Omental fat pad (tissue), 3 donors: ENCODE measurements at regions not wholly inside any gene's neighbourhood (a gene's known extent, or its start where the extent isn't known, plus 50 kb on each side); places are given as distances from the start of the nearest gene placed in this dataset.

Experiments
- ATAC-seq: fragments of 150-250 bp; one replicate; pipeline ENCODE4 v1.9.1; 2016; ENCODE audit warnings: mild to moderate bottlenecking, moderate library complexity; ENCODE audit not compliant: low FRiP score
- DNase-seq: peaks from one replicate; pipeline ENCODE4 v3.0.0-alpha.2; 2019; ENCODE audit warnings: low spot score
- TF ChIP-seq, protein P1 (sequence below), 3 donors: fragments of 450-650 bp; IDR thresholded peaks; one replicate each; pipeline ENCODE4 v1.5.1; 2016 to 2017; ENCODE audit warnings: antibody characterized with exemption in 3 of 3, mild to moderate bottlenecking in 3 of 3, moderate library complexity in 2 of 3

DNA sequence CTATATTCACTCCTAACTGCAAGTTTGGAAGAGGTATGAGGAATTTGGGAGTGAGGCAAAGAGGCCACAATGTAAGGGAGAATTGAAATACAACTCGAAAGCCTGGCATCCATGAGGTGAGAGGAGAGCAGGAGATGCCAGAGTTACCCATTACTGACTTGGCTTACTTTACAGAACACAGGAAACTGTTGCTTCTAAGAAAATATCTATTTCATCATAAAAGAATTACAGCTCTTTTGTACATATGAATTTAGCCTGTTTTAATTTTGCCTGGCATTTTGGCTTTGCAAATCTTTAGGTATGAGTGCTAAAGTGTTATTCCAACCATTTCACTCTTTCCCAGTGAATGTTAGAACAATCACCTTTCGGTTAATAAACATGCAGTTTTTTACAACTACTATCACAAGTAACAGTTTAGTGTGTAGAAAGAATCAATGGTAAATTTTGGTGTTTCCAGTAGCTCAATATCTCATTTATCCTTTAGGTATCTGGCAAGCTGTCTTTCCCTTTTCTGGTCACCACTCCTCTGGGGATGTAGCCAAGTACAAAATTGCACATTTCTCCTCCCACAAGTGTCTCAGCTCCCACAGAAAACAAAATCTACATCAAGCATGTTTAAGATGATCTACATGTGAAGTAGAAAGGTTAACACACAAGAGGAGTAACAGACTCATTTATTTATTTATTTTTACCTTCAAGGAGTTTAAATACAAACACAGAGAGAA is 196.6 kb upstream of the DCN start:
- DNase-seq (no peak), ATAC-seq (no peak)
- TF ChIP-seq, protein P1, sequence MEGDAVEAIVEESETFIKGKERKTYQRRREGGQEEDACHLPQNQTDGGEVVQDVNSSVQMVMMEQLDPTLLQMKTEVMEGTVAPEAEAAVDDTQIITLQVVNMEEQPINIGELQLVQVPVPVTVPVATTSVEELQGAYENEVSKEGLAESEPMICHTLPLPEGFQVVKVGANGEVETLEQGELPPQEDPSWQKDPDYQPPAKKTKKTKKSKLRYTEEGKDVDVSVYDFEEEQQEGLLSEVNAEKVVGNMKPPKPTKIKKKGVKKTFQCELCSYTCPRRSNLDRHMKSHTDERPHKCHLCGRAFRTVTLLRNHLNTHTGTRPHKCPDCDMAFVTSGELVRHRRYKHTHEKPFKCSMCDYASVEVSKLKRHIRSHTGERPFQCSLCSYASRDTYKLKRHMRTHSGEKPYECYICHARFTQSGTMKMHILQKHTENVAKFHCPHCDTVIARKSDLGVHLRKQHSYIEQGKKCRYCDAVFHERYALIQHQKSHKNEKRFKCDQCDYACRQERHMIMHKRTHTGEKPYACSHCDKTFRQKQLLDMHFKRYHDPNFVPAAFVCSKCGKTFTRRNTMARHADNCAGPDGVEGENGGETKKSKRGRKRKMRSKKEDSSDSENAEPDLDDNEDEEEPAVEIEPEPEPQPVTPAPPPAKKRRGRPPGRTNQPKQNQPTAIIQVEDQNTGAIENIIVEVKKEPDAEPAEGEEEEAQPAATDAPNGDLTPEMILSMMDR (IDR thresholded peaks at IDR 0.05) = no peak

DNA sequence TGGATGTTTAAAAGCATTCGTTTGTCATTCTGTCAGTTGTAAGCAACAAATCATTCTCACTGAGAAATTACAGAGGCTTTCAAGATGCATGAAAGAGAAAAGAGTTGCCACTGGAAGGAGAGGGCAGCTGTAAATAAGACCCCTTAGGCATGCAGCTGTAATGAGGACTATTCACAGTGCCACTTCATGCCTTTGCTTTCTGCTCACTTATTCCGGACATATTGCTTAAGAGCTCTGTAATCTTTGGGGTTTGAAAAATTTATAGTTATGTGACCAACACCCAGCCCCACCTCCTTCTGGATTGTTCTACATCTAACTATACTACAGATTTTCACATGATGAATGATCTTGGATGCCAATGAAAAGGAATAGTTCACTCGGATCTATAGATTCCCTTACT is 194.8 kb upstream of the DCN start:
- no peak for ATAC-seq
- TF ChIP-seq, protein P1 (IDR thresholded peaks at IDR 0.05) = no peak

DNA sequence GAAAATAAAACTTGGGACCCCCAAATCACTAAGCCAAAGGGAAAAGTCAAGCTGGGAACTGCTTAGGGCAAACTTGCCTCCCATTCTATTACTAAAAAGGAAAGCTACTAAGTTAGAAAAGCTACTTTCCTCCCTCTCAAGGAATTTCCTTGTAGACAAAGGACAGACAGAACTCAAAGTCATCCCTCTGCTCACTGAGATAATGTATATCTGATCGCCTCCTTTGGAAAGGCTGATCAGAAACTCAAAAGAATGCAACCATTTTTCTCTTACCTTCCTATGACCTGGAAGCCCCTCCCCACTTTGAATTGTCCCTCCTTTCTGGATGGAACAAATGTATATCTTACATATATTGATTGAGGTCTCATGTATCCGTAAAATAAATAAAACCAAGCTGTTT is 190.5 kb upstream of the DCN start:
- no peak for ATAC-seq
- TF ChIP-seq, protein P1 (IDR thresholded peaks at IDR 0.05) = no peak

More for the DNA sequence above, 194.8 kb upstream of the DCN start:
- DNase-seq = no peak

DNA sequence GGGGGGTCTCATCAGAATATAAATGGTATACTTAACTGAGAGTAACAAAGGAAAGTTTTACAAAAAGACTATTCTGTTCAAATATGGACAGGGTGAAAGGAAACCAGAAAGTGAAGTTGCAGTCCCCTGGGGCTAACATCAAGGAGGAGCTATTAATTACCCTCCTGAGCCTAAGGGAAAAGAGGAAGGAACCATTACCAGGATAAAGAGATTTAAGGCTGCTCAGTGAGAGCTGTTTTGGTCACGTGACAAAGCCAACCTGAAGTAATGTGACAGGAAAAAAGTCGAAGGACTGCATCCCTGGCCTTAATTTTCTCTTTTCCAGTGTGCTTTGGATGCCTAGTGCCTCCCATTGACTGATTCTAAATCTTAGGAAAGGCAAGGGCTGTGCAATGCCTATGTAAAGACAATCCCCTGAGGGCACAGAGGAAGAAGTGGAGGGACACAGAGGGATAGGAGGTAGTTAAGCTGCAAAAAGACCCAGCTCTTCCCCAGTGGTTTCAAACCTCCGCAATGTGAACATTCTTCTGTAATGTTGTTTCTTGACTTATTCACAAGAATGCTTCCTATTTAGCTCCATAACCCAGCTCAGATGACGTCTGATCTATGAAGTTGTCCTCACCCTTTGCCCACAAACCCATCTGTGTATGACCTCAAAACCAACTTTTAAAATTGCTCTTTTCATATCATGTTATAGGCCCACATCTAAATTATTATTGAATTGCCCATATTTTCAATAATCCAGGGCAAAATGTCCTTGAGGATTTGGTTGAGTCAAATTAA is 187.7 kb upstream of the DCN start:
- TF ChIP-seq, protein P1 (IDR thresholded peaks at IDR 0.05) = no peak
- DNase-seq = no peak
- no peak for ATAC-seq

More for the DNA sequence above, 190.5 kb upstream of the DCN start:
- no peak for DNase-seq

DNA sequence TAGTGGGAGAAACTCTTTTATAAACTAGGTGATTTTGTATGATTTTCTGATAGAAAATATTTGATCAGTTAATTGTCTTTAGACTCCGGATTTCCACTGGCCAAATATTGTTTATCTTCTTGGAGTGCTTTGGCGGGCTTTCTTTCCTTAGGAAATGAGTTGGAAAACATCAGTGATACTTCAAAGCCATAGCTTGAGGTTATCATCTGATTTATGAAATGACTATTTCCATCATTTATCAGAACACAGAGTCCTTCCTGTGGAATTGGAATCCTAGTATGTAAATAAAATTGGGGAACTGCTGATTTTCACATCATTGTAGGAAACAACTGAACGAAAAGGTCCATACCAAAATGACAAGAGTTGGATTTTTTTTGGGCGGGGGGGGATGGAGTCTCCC is 186.0 kb upstream of the DCN start:
- TF ChIP-seq, protein P1 (IDR thresholded peaks at IDR 0.05) = no peak
- DNase-seq (no peak), ATAC-seq (no peak)

DNA sequence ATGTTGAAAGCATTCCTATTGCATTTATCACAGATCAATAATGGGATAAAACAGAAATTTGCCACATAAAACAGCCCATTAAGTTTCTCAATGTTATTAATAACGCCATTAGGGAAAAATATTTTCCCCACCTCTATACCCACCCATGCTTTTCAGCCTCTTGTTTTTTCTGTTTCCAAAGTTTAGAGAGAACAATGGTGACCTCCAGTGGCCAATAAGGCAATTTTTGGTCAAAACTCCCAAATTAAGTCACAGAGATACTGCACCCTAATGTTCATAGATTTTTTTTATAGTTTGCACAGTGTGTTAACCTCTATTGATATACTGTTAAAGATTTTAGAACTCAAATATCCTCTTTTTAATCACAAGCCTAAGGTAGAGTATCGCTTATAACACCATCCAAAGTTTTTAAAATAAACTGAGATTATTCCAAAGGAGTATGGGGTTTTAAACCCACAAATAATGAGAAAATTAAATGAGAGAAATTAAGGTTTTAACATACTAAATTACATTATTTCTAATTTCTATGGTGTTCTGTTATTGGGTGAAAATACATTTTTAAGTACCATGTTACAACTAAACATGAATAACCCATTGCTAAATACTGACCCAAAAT is 184.7 kb upstream of the DCN start:
- ATAC-seq (no peak), DNase-seq (no peak)
- TF ChIP-seq, protein P1 (IDR thresholded peaks at IDR 0.05) = no peak
